ENCODE measurements at regions not wholly inside any gene's neighbourhood (a gene's known extent, or its start where the extent isn't known, plus 50 kb on each side); places are given as distances from the start of the nearest gene placed in this dataset.

DNA sequence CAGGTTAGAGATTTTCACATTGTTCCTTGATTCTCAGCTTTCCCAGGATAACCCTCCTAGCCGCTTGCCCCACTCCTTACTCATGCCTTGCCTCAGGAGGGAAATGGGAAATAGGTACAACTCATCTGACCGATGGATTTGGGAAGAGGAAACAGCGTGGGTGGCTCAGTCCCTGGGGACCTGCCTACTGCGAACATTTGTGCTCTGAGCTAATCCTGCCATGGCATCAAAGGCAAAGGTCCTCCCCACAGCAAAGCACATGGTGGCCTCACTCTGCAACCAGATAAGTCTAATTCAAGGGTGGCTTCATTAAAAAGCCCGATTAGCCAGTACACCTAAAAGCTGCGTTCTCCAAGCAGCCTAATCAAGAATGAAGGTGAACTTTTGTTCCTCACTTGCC, 82.4 kb upstream of the ADRA1B start:
- no peaks in the 10 kb centered on the region for H3K36me3 ChIP-seq (ENCODE audit: control insufficient read depth in 4 of 4, insufficient read depth in 3 of 4, low read depth in 1 of 4, low read length in 3 of 4)
- TF ChIP-seq RXRA (IDR thresholded peaks at IDR 0.05) (no peak), NR2F2 (IDR thresholded peaks at IDR 0.05) (no peak), FOXA2 (IDR thresholded peaks at IDR 0.05) (no peak), EGR1 (IDR thresholded peaks at IDR 0.05; ENCODE audit: low read depth in 2 of 2) (no peak), HNF4G (IDR thresholded peaks at IDR 0.05) (no peak), FOXA1 (IDR thresholded peaks at IDR 0.05) (no peak), CTCF (IDR thresholded peaks at IDR 0.05; ENCODE audit: low read depth, low read length, missing input control) (no peak), HNF4A (conservative IDR thresholded peaks at IDR 0.05) (no peak), RAD21 (IDR thresholded peaks at IDR 0.05) (no peak), TAF1 (conservative IDR thresholded peaks at IDR 0.05) (no peak), JUND (IDR thresholded peaks at IDR 0.05) (no peak), REST (IDR thresholded peaks at IDR 0.05) (no peak), SP1 (IDR thresholded peaks at IDR 0.05) (no peak), GABPA (IDR thresholded peaks at IDR 0.05 in 1 of 2, conservative IDR thresholded peaks at IDR 0.05 in 1 of 2) (no peak)
- H3K27me3 ChIP-seq (ENCODE audit: control insufficient read depth in 4 of 4, insufficient read depth in 4 of 4, low read length in 3 of 4) = no peaks in the 10 kb centered on the region
- no peak overlapping the region for H3K4me3 ChIP-seq (ENCODE audit: low read depth in 1 of 3, low read length in 3 of 3)
- 75% methylated on average over 6 of the region's 6 CpGs for WGBS
- no peak overlapping the region for H3K9ac ChIP-seq (ENCODE audit: low read depth in 1 of 2, low read length in 2 of 2)
- DNase-seq (ENCODE audit: low spot score) = no peak
- no peaks in the 10 kb centered on the region for H3K4me1 ChIP-seq (ENCODE audit: control insufficient read depth in 4 of 4, insufficient read depth in 4 of 4, low read length in 3 of 4)
- no peak overlapping the region for H3K27ac ChIP-seq (ENCODE audit: low read depth in 1 of 2, low read length in 2 of 2)
- H3K9me3 ChIP-seq (ENCODE audit: control insufficient read depth in 4 of 4, low read length in 3 of 4) = peaks cover 0 to 6% (median 0%) of the 10 kb centered on the region in 4 donors

- no peaks in the 10 kb centered on the region for H3K27me3 ChIP-seq (ENCODE audit: control insufficient read depth in 4 of 4, insufficient read depth in 4 of 4, low read length in 3 of 4)
- no peak for DNase-seq (ENCODE audit: low spot score)
- H3K4me1 ChIP-seq (ENCODE audit: control insufficient read depth in 4 of 4, insufficient read depth in 4 of 4, low read length in 3 of 4) = no peaks in the 10 kb centered on the region
- peaks cover 0 to 6% (median 0%) of the 10 kb centered on the region in 4 donors for H3K9me3 ChIP-seq (ENCODE audit: control insufficient read depth in 4 of 4, low read length in 3 of 4)
- no peak overlapping the region for H3K4me3 ChIP-seq (ENCODE audit: low read depth in 1 of 3, low read length in 3 of 3)
- H3K36me3 ChIP-seq (ENCODE audit: control insufficient read depth in 4 of 4, insufficient read depth in 3 of 4, low read depth in 1 of 4, low read length in 3 of 4) = no peaks in the 10 kb centered on the region
- H3K27ac ChIP-seq (ENCODE audit: low read depth in 1 of 2, low read length in 2 of 2) = no peak overlapping the region
- TF ChIP-seq FOXA1 (IDR thresholded peaks at IDR 0.05) (no peak), HNF4G (IDR thresholded peaks at IDR 0.05) (no peak), REST (IDR thresholded peaks at IDR 0.05) (no peak)
- TF ChIP-seq, protein P1, sequence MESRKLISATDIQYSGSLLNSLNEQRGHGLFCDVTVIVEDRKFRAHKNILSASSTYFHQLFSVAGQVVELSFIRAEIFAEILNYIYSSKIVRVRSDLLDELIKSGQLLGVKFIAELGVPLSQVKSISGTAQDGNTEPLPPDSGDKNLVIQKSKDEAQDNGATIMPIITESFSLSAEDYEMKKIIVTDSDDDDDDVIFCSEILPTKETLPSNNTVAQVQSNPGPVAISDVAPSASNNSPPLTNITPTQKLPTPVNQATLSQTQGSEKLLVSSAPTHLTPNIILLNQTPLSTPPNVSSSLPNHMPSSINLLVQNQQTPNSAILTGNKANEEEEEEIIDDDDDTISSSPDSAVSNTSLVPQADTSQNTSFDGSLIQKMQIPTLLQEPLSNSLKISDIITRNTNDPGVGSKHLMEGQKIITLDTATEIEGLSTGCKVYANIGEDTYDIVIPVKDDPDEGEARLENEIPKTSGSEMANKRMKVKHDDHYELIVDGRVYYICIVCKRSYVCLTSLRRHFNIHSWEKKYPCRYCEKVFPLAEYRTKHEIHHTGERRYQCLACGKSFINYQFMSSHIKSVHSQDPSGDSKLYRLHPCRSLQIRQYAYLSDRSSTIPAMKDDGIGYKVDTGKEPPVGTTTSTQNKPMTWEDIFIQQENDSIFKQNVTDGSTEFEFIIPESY (IDR thresholded peaks at IDR 0.05) = no peak
- H3K9ac ChIP-seq (ENCODE audit: low read depth in 1 of 2, low read length in 2 of 2) = no peak overlapping the region
These were observed 80.7 kb upstream of the ADRA1B start for GRCh38 chr5:159835548-159835947.
